ENCODE measurements at regions not wholly inside any gene's neighbourhood (a gene's known extent, or its start where the extent isn't known, plus 50 kb on each side); places are given as distances from the start of the nearest gene placed in this dataset.

GRCh38 chr2:4018535-4018934 lies 315.2 kb downstream of the DCDC2C start:
- no peak overlapping the region for H3K27ac Mint-ChIP-seq (ENCODE audit: unreplicated experiment)
- no peaks in the 10 kb centered on the region for H3K4me1 Mint-ChIP-seq
- H3K27me3 Mint-ChIP-seq (ENCODE audit: low read depth), result no peaks in the 10 kb centered on the region
- TF ChIP-seq CTCF (conservative IDR thresholded peaks at IDR 0.05), result no peak
- DNase-seq (ENCODE audit: low read depth, low spot score), result no peak
- no peak overlapping the region for H3K4me3 Mint-ChIP-seq
- H3K36me3 Mint-ChIP-seq (ENCODE audit: low read depth), result peaks cover 15% of the 10 kb centered on the region
- peaks cover 9% of the 10 kb centered on the region for H3K9me3 Mint-ChIP-seq

DNA sequence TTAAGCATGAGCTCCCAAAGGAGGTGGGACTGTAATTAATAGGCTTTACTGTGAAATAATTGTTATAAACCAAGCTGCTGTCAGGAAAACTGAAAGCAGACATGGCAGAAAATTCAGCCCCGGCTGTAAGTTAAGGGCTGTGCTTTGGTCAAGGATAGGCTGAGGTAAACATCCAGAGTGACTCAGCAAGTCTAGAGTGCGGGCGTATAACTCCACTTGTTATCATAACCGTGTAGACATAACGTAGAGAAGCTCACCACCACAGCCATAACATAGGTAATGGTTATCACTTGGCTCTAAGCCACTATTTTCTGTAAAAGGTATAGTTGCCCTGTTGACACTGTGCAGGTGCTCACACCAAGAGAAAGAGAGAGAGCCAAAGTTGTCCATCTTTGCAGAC lies 316.8 kb downstream of the DCDC2C start:
- no peak for TF ChIP-seq CTCF (conservative IDR thresholded peaks at IDR 0.05)
- Mint-ChIP-seq H3K4me1 (no peaks in the 10 kb centered on the region), H3K27me3 (ENCODE audit: low read depth) (no peaks in the 10 kb centered on the region), H3K4me3 (no peak overlapping the region), H3K36me3 (ENCODE audit: low read depth) (peaks cover 14% of the 10 kb centered on the region), H3K9me3 (peaks cover 9% of the 10 kb centered on the region), H3K27ac (ENCODE audit: unreplicated experiment) (no peak overlapping the region)
- DNase-seq (ENCODE audit: low read depth, low spot score), result no peak

DNA sequence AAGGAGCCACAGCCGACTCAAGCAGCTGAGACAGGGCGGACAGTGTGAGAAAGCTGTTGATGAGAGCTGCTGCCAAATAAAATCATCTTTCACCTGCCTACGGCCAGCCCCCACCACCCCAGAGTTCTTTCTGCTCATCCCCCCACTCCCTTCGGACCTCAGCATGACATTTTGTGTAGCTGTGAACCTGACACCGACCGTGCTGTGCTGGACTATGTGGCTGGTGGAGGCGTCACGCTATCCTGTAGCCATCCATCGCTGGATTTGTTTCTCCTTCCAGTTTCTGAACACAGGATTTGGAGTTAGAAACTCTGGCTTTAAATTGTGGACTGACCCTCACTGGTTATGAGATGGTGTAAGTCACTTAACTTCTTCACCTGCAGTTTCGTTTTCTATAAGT lies 317.3 kb downstream of the DCDC2C start:
- Mint-ChIP-seq H3K36me3 (ENCODE audit: low read depth) (peaks cover 14% of the 10 kb centered on the region), H3K27ac (ENCODE audit: unreplicated experiment) (peak overlapping the region; percentile 57), H3K4me3 (no peak overlapping the region), H3K27me3 (ENCODE audit: low read depth) (no peaks in the 10 kb centered on the region), H3K4me1 (no peaks in the 10 kb centered on the region), H3K9me3 (peaks cover 9% of the 10 kb centered on the region)
- TF ChIP-seq CTCF (conservative IDR thresholded peaks at IDR 0.05), result no peak
- no peak for DNase-seq (ENCODE audit: low read depth, low spot score)

- Mint-ChIP-seq H3K4me1 (no peaks in the 10 kb centered on the region), H3K36me3 (ENCODE audit: low read depth) (no peaks in the 10 kb centered on the region), H3K27me3 (ENCODE audit: low read depth) (no peaks in the 10 kb centered on the region), H3K4me3 (no peak overlapping the region), H3K9me3 (no peaks in the 10 kb centered on the region), H3K27ac (ENCODE audit: unreplicated experiment) (no peak overlapping the region)
- DNase-seq (ENCODE audit: low read depth, low spot score), result no peak
- no peak for TF ChIP-seq CTCF (conservative IDR thresholded peaks at IDR 0.05)
Observed at GRCh38 chr2:4024605-4025004, 321.2 kb downstream of the DCDC2C start.

- Mint-ChIP-seq H3K4me3 (no peak overlapping the region), H3K36me3 (ENCODE audit: low read depth) (no peaks in the 10 kb centered on the region), H3K4me1 (no peaks in the 10 kb centered on the region), H3K9me3 (no peaks in the 10 kb centered on the region), H3K27me3 (ENCODE audit: low read depth) (no peaks in the 10 kb centered on the region), H3K27ac (ENCODE audit: unreplicated experiment) (no peak overlapping the region)
- DNase-seq (ENCODE audit: low read depth, low spot score), result no peak
- no peak for TF ChIP-seq CTCF (conservative IDR thresholded peaks at IDR 0.05)
Observed at GRCh38 chr2:4029081-4029480, 325.7 kb downstream of the DCDC2C start.

GRCh38 chr2:4039896-4040295 lies 336.5 kb downstream of the DCDC2C start:
- no peaks in the 10 kb centered on the region for H3K4me1 Mint-ChIP-seq
- no peak for DNase-seq (ENCODE audit: low read depth, low spot score)
- no peak overlapping the region for H3K4me3 Mint-ChIP-seq
- H3K9me3 Mint-ChIP-seq, result peaks cover 14% of the 10 kb centered on the region
- no peaks in the 10 kb centered on the region for H3K27me3 Mint-ChIP-seq (ENCODE audit: low read depth)
- peaks cover 16% of the 10 kb centered on the region for H3K36me3 Mint-ChIP-seq (ENCODE audit: low read depth)
- H3K27ac Mint-ChIP-seq (ENCODE audit: unreplicated experiment), result no peak overlapping the region
- no peak for TF ChIP-seq CTCF (conservative IDR thresholded peaks at IDR 0.05)

All from neural crest cell (in vitro differentiated cells).